GM23248 (cell line): ENCODE measurements at regions not wholly inside any gene's neighbourhood (a gene's known extent, or its start where the extent isn't known, plus 50 kb on each side); places are given as distances from the start of the nearest gene placed in this dataset.
A peak's percentile ranks its signal among the peaks of the same experiment; 100 is the strongest.

Experiments used
- DNase-seq: peaks from one replicate; pipeline ENCODE4 v3.0.0-alpha.2; 2015
- H2AFZ ChIP-seq: fragments of 200-600 bp; sonication (generic); 2 replicates; pipeline ENCODE4 v1.6.1; 2016; ENCODE audit warnings: antibody characterized with exemption
- H3F3A ChIP-seq: fragments of 200-600 bp; sonication (generic); 2 replicates; pipeline ENCODE4 v1.6.1; 2016; ENCODE audit warnings: mild to moderate bottlenecking, antibody characterized with exemption, mixed run types; ENCODE audit not compliant: insufficient read depth
- H3K27ac ChIP-seq: fragments of 200-600 bp; sonication (generic); 2 replicates; pipeline ENCODE4 v1.5.1; 2016; ENCODE audit warnings: mild to moderate bottlenecking
- H3K27me3 ChIP-seq: fragments of 200-600 bp; sonication (generic); replicated peaks from 2 replicates; pipeline ENCODE4 v1.6.1; 2016; ENCODE audit warnings: mild to moderate bottlenecking; ENCODE audit not compliant: insufficient read depth
- H3K36me3 ChIP-seq: fragments of 200-600 bp; sonication (generic); 2 replicates; pipeline ENCODE4 v1.6.1; 2016; ENCODE audit warnings: low read depth, mild to moderate bottlenecking
- H3K4me1 ChIP-seq: fragments of 200-600 bp; sonication (generic); 2 replicates; pipeline ENCODE4 v1.6.1; 2016; ENCODE audit warnings: mild to moderate bottlenecking; ENCODE audit not compliant: insufficient read depth
- H3K4me2 ChIP-seq: fragments of 200-600 bp; sonication (generic); one replicate; pipeline ENCODE4 v1.6.1; 2016; ENCODE audit warnings: mild to moderate bottlenecking; ENCODE audit not compliant: unreplicated experiment
- H3K4me3 ChIP-seq: fragments of 200-600 bp; sonication (generic); 2 replicates; pipeline ENCODE4 v1.5.1; 2016; ENCODE audit warnings: mild to moderate bottlenecking
- H3K79me2 ChIP-seq: fragments of 200-600 bp; sonication (generic); 2 replicates; pipeline ENCODE4 v1.6.1; 2016; ENCODE audit warnings: mild to moderate bottlenecking; ENCODE audit not compliant: insufficient read depth
- H3K9ac ChIP-seq: fragments of 200-600 bp; sonication (generic); 2 replicates; pipeline ENCODE4 v1.6.1; 2016; ENCODE audit warnings: mild to moderate bottlenecking
- H3K9me2 ChIP-seq: fragments of 200-600 bp; sonication (generic); 2 replicates; pipeline ENCODE4 v1.6.1; 2016; ENCODE audit warnings: mixed run types, mild to moderate bottlenecking, moderate library complexity; ENCODE audit not compliant: insufficient read depth
- H3K9me3 ChIP-seq: fragments of 200-600 bp; sonication (generic); one replicate; pipeline ENCODE4 v1.6.1; 2017; ENCODE audit warnings: low read depth
- H4K20me1 ChIP-seq: fragments of 200-600 bp; sonication (generic); 2 replicates; pipeline ENCODE4 v1.6.0; 2016; ENCODE audit not compliant: insufficient read depth
- EZH2 ChIP-seq: fragments of 200-600 bp; sonication (generic); IDR thresholded peaks from 2 replicates; pipeline ENCODE4 v1.6.1; 2018; ENCODE audit warnings: antibody characterized with exemption, mild to moderate bottlenecking; ENCODE audit not compliant: insufficient read depth, poor library complexity, severe bottlenecking
- EZH2phosphoT487 ChIP-seq: fragments of 200-600 bp; sonication (generic); IDR thresholded peaks from 2 replicates; pipeline ENCODE4 v1.6.1; 2018; ENCODE audit warnings: antibody characterized with exemption, moderate library complexity, mild to moderate bottlenecking, low read depth; ENCODE audit not compliant: insufficient read depth
- WGBS, 2 experiments: methylation state at CpG; one replicate each; pipeline ENCODE4 v1.1.6; 2015 to 2017; ENCODE audit warnings: low lambda C conversion rate in 2 of 2, low coverage in 1 of 2; ENCODE audit errors: missing lambda C conversion rate in 2 of 2; 5-methylcytosine and 5-hydroxymethylcytosine counted together
- in situ Hi-C: fragments of 300-500 bp; cut with MboI; formaldehyde crosslinking; loops from 2 replicates; pipeline ENCODE4 v1.15.0; 2020

- no peaks in the 10 kb centered on the region for H3K36me3 ChIP-seq
- in situ Hi-C loops, result no loop called here
- WGBS, 2 experiments, result 80 to 88% methylated on average over 3 of the region's 3 CpGs
- DNase-seq, result no peak
- H3K9ac ChIP-seq, result no peak overlapping the region
- no peaks in the 10 kb centered on the region for H3K9me2 ChIP-seq
- TF ChIP-seq EZH2 (no peak), EZH2phosphoT487 (no peak)
- no peaks in the 10 kb centered on the region for H3K9me3 ChIP-seq
- H3K4me3 ChIP-seq, result no peak overlapping the region
- H3K4me1 ChIP-seq, result no peaks in the 10 kb centered on the region
- no peaks in the 10 kb centered on the region for H3K79me2 ChIP-seq
- H3K27me3 ChIP-seq, result no peaks in the 10 kb centered on the region
- no peak overlapping the region for H3K4me2 ChIP-seq
- no peak overlapping the region for H3K27ac ChIP-seq
- peak overlapping the region; percentile 73 for H2AFZ ChIP-seq
- H3F3A ChIP-seq, result no peaks in the 10 kb centered on the region
- H4K20me1 ChIP-seq, result no peaks in the 10 kb centered on the region
Observed at GRCh38 chr4:176957353-176958118, 164.8 kb upstream of the VEGFC start.

GRCh38 chr4:176959980-176960379 lies 167.3 kb upstream of the VEGFC start:
- WGBS, 2 experiments, result 90 to 97% methylated on average over 5 of the region's 5 CpGs
- in situ Hi-C loops, result no loop called here
- Histone ChIP-seq H3K36me3 (no peaks in the 10 kb centered on the region), H3K27ac (no peak overlapping the region), H4K20me1 (no peaks in the 10 kb centered on the region), H3K9me3 (no peaks in the 10 kb centered on the region), H2AFZ (0 out of 2 replicates have a peak overlapping the region, but pooled peaks have one; percentile 14), H3K9ac (no peak overlapping the region), H3K9me2 (no peaks in the 10 kb centered on the region), H3K4me3 (no peak overlapping the region), H3K4me2 (no peak overlapping the region), H3F3A (no peaks in the 10 kb centered on the region), H3K4me1 (no peaks in the 10 kb centered on the region), H3K27me3 (no peaks in the 10 kb centered on the region), H3K79me2 (no peaks in the 10 kb centered on the region)
- TF ChIP-seq EZH2 (no peak), EZH2phosphoT487 (no peak)
- DNase-seq, result no peak

GRCh38 chr4:176963121-176963520 lies 170.4 kb upstream of the VEGFC start:
- no peaks in the 10 kb centered on the region for H3K9me2 ChIP-seq

GRCh38 chr4:176964116-176964691 lies 171.5 kb upstream of the VEGFC start:
- no peak for DNase-seq

More at GRCh38 chr4:176963121-176963520, 170.4 kb upstream of the VEGFC start:
- in situ Hi-C loops, result no loop called here
- Histone ChIP-seq H3K4me3 (no peak overlapping the region), H3K9me3 (no peaks in the 10 kb centered on the region), H2AFZ (no peak overlapping the region), H3K79me2 (no peaks in the 10 kb centered on the region), H3K27ac (no peak overlapping the region), H4K20me1 (no peaks in the 10 kb centered on the region), H3K27me3 (no peaks in the 10 kb centered on the region), H3K9ac (no peak overlapping the region), H3K4me2 (no peak overlapping the region), H3F3A (no peaks in the 10 kb centered on the region), H3K36me3 (no peaks in the 10 kb centered on the region), H3K4me1 (no peaks in the 10 kb centered on the region)
- TF ChIP-seq EZH2phosphoT487 (no peak), EZH2 (no peak)
- DNase-seq, result no peak
- 16 to 19% methylated on average over 2 of the region's 2 CpGs for WGBS, 2 experiments

More at GRCh38 chr4:176964116-176964691, 171.5 kb upstream of the VEGFC start:
- H3K9me2 ChIP-seq, result no peaks in the 10 kb centered on the region
- no peak overlapping the region for H3K27ac ChIP-seq
- H3K27me3 ChIP-seq, result no peaks in the 10 kb centered on the region
- H2AFZ ChIP-seq, result no peak overlapping the region
- no peaks in the 10 kb centered on the region for H3K79me2 ChIP-seq
- 79 to 81% methylated on average over 3 of the region's 3 CpGs for WGBS, 2 experiments
- no peaks in the 10 kb centered on the region for H3K4me1 ChIP-seq
- no peaks in the 10 kb centered on the region for H3F3A ChIP-seq
- H4K20me1 ChIP-seq, result no peaks in the 10 kb centered on the region
- H3K4me2 ChIP-seq, result no peak overlapping the region
- TF ChIP-seq EZH2 (no peak), EZH2phosphoT487 (no peak)
- H3K36me3 ChIP-seq, result no peaks in the 10 kb centered on the region
- no peaks in the 10 kb centered on the region for H3K9me3 ChIP-seq
- no peak overlapping the region for H3K9ac ChIP-seq
- in situ Hi-C loops, result no loop called here
- H3K4me3 ChIP-seq, result no peak overlapping the region
